ENCODE measurements at regions not wholly inside any gene's neighbourhood (a gene's known extent, or its start where the extent isn't known, plus 50 kb on each side); places are given as distances from the start of the nearest gene placed in this dataset.
"Not testable (repeated sequence)": the region's sequence is repeated elsewhere in the genome, so short reads cannot be mapped to it uniquely, and the experiment has no call there.

GRCh38 chr13:73177017-73177416 is 118.2 kb downstream of the KLF5 start:
- no peak for DNase-seq

- DNase-seq, result no peak
Measured at GRCh38 chr13:73174521-73175010, 115.8 kb downstream of the KLF5 start.

GRCh38 chr13:73173279-73173811 is 114.5 kb downstream of the KLF5 start:
- no peak for DNase-seq

GRCh38 chr13:73171926-73172325 is 113.1 kb downstream of the KLF5 start:
- peak; percentile 64 for DNase-seq

- DNase-seq, result no peak
Measured at GRCh38 chr13:73171271-73171682, 112.5 kb downstream of the KLF5 start.

GRCh38 chr13:73169971-73170370 is 111.2 kb downstream of the KLF5 start:
- no peak for DNase-seq

- peak; percentile 25 for DNase-seq
Measured at GRCh38 chr13:73168953-73169401, 110.2 kb downstream of the KLF5 start.

GRCh38 chr13:73168226-73168952 is 109.6 kb downstream of the KLF5 start:
- no peak for DNase-seq

- no peak for DNase-seq
Measured at GRCh38 chr13:73167028-73167820, 108.4 kb downstream of the KLF5 start.

- DNase-seq, result no peak
Measured at GRCh38 chr13:73166204-73166603, 107.4 kb downstream of the KLF5 start.

- DNase-seq, result no peak
Measured at GRCh38 chr13:73162912-73163911, 104.4 kb downstream of the KLF5 start.

GRCh38 chr13:73160371-73161031 is 101.7 kb downstream of the KLF5 start:
- DNase-seq, result not testable (repeated sequence)

GRCh38 chr13:73158851-73159250 is 100.0 kb downstream of the KLF5 start:
- DNase-seq, result peak; percentile 61

GRCh38 chr13:73157031-73157430 is 98.2 kb downstream of the KLF5 start:
- DNase-seq, result no peak

GRCh38 chr13:73146707-73147106 is 87.9 kb downstream of the KLF5 start:
- no peak for DNase-seq

GRCh38 chr13:73142071-73142470 is 83.3 kb downstream of the KLF5 start:
- DNase-seq, result no peak

- DNase-seq, result no peak
Measured at GRCh38 chr13:73141292-73141771, 82.5 kb downstream of the KLF5 start.

GRCh38 chr13:73140801-73141200 is 82.0 kb downstream of the KLF5 start:
- no peak for DNase-seq

- peak; percentile 80 for DNase-seq
Measured at GRCh38 chr13:73138638-73139491, 80.1 kb downstream of the KLF5 start.

- peak; percentile 82 for DNase-seq
Measured at GRCh38 chr13:73138276-73138637, 79.5 kb downstream of the KLF5 start.

GRCh38 chr13:73136776-73137175 is 78.0 kb downstream of the KLF5 start:
- no peak for DNase-seq
